GM23338 (cell line): ENCODE measurements at regions not wholly inside any gene's neighbourhood (a gene's known extent, or its start where the extent isn't known, plus 50 kb on each side); places are given as distances from the start of the nearest gene placed in this dataset.
A peak's percentile ranks its signal among the peaks of the same experiment; 100 is the strongest.

Experiments used
- ATAC-seq: fragments of 200-7000 bp; cut with Tn5 transposase; 3 replicates; pipeline ENCODE4 v1.9.1; 2020
- DNase-seq: peaks from one replicate; pipeline ENCODE4 v3.0.0-alpha.2; 2015; ENCODE audit warnings: low spot score
- H2AFZ ChIP-seq: fragments of 200-600 bp; sonication (generic); 2 replicates; pipeline ENCODE4 v1.8.0; 2016; ENCODE audit warnings: antibody characterized with exemption, mild to moderate bottlenecking, moderate library complexity
- H3F3A ChIP-seq: fragments of 200-600 bp; sonication (generic); replicated peaks from 2 replicates; pipeline ENCODE4 v1.8.0; 2017; ENCODE audit warnings: antibody characterized with exemption, mixed run types, low read depth
- H3K27ac ChIP-seq: fragments of 200-600 bp; sonication (generic); 2 replicates; pipeline ENCODE4 v1.6.1; 2016; ENCODE audit warnings: low read depth
- H3K27me3 ChIP-seq: fragments of 200-600 bp; sonication (generic); 2 replicates; pipeline ENCODE4 v1.8.0; 2016; ENCODE audit warnings: mild to moderate bottlenecking, mixed run types, moderate library complexity; ENCODE audit not compliant: insufficient read depth
- H3K36me3 ChIP-seq: fragments of 200-600 bp; sonication (generic); 2 replicates; pipeline ENCODE4 v1.8.0; 2016; ENCODE audit warnings: mild to moderate bottlenecking; ENCODE audit not compliant: insufficient read depth
- H3K4me1 ChIP-seq: fragments of 200-600 bp; sonication (generic); 2 replicates; pipeline ENCODE4 v1.8.0; 2016; ENCODE audit warnings: mild to moderate bottlenecking, moderate library complexity; ENCODE audit not compliant: insufficient read depth
- H3K4me2 ChIP-seq: fragments of 200-600 bp; sonication (generic); 2 replicates; pipeline ENCODE4 v1.7.1; 2017; ENCODE audit warnings: mixed run types
- H3K4me3 ChIP-seq: fragments of 200-600 bp; sonication (generic); 2 replicates; pipeline ENCODE4 v1.6.1; 2016; ENCODE audit warnings: mixed run types
- H3K79me2 ChIP-seq: fragments of 200-600 bp; sonication (generic); replicated peaks from 2 replicates; pipeline ENCODE4 v1.8.0; 2017; ENCODE audit warnings: mild to moderate bottlenecking; ENCODE audit not compliant: insufficient read depth
- H3K9me2 ChIP-seq: fragments of 200-600 bp; sonication (generic); 2 replicates; pipeline ENCODE4 v1.8.0; 2017; ENCODE audit not compliant: insufficient read depth
- H4K20me1 ChIP-seq: fragments of 200-600 bp; sonication (generic); replicated peaks from 2 replicates; pipeline ENCODE4 v1.8.0; 2017; ENCODE audit warnings: mild to moderate bottlenecking; ENCODE audit not compliant: insufficient read depth
- H3K27ac Mint-ChIP-seq: 2 replicates; pipeline ENCODE4 v1.8.0; 2020; ENCODE audit warnings: inconsistent platforms, mild to moderate bottlenecking, moderate library complexity, mixed read lengths
- H3K27me3 Mint-ChIP-seq: 3 replicates; pipeline ENCODE4 v1.8.0; 2022; ENCODE audit warnings: low read depth, mild to moderate bottlenecking, moderate library complexity, mixed read lengths, inconsistent platforms; ENCODE audit not compliant: insufficient read depth, poor library complexity
- H3K36me3 Mint-ChIP-seq: 3 replicates; pipeline ENCODE4 v1.8.0; 2021; ENCODE audit warnings: low read depth, mild to moderate bottlenecking, inconsistent platforms, moderate library complexity, mixed read lengths
- H3K4me1 Mint-ChIP-seq: 3 replicates; pipeline ENCODE4 v1.8.0; 2020; ENCODE audit warnings: mild to moderate bottlenecking, inconsistent platforms, mixed read lengths
- H3K4me3 Mint-ChIP-seq: 3 replicates; pipeline ENCODE4 v1.8.0; 2021; ENCODE audit warnings: moderate library complexity, mild to moderate bottlenecking, inconsistent platforms, mixed read lengths
- H3K9me3 Mint-ChIP-seq: 3 replicates; pipeline ENCODE4 v1.8.0; 2020; ENCODE audit warnings: moderate library complexity, mild to moderate bottlenecking, inconsistent platforms, mixed read lengths
- CREB1 ChIP-seq: fragments of 250-450 bp; sonication (Bioruptor Pico); IDR thresholded peaks from 2 replicates; pipeline ENCODE4 v1.5.0; 2020; ENCODE audit warnings: low read depth, mild to moderate bottlenecking, moderate library complexity
- CTCF ChIP-seq, 2 experiments: fragments of 200-600 bp in 1 of 2; sonication (generic) in 1 of 2; conservative IDR thresholded peaks; 2 replicates each; pipeline versions ENCODE4 v1.5.1 to v1.6.1; 2016 to 2017; ENCODE audit warnings: antibody characterized with exemption in 2 of 2, low read depth in 2 of 2, mild to moderate bottlenecking in 2 of 2, moderate library complexity in 1 of 2
- ETS1 ChIP-seq: IDR thresholded peaks from 2 replicates; pipeline ENCODE4 v1.6.1; 2016; ENCODE audit warnings: antibody characterized with exemption
- EZH2 ChIP-seq: fragments of 200-600 bp; sonication (generic); IDR thresholded peaks from one replicate; pipeline ENCODE4 v1.8.0; 2017; ENCODE audit warnings: antibody characterized with exemption, mild to moderate bottlenecking, low read depth; ENCODE audit not compliant: unreplicated experiment
- EZH2phosphoT487 ChIP-seq: fragments of 200-600 bp; sonication (generic); IDR thresholded peaks from one replicate; pipeline ENCODE4 v1.8.1; 2018; ENCODE audit warnings: antibody characterized with exemption; ENCODE audit not compliant: unreplicated experiment
- JUNB ChIP-seq: IDR thresholded peaks from one replicate; pipeline ENCODE4 v1.6.1; 2016; ENCODE audit warnings: antibody characterized with exemption; ENCODE audit not compliant: unreplicated experiment
- NANOG ChIP-seq: IDR thresholded peaks from 2 replicates; pipeline ENCODE4 v1.6.1; 2016; ENCODE audit warnings: antibody characterized with exemption, borderline replicate concordance
- POLR2AphosphoS5 ChIP-seq: IDR thresholded peaks from 2 replicates; pipeline ENCODE4 v1.6.1; 2016; ENCODE audit warnings: antibody characterized with exemption, low read depth
- STAT1 ChIP-seq: IDR thresholded peaks from one replicate; pipeline ENCODE4 v1.6.1; 2016; ENCODE audit warnings: antibody characterized with exemption; ENCODE audit not compliant: unreplicated experiment
- ZNF114 ChIP-seq: fragments of 250-450 bp; sonication (Bioruptor Pico); IDR thresholded peaks from 2 replicates; pipeline ENCODE4 v1.5.0; 2020; ENCODE audit warnings: mild to moderate bottlenecking, moderate library complexity
- ZNF331 ChIP-seq: fragments of 250-450 bp; sonication (Bioruptor Pico); IDR thresholded peaks from 2 replicates; pipeline ENCODE4 v1.5.0; 2020; ENCODE audit warnings: low read depth, mild to moderate bottlenecking, moderate library complexity
- TF ChIP-seq, protein P1 (sequence below): IDR thresholded peaks from one replicate; pipeline ENCODE4 v1.6.1; 2018; ENCODE audit warnings: antibody characterized with exemption; ENCODE audit not compliant: unreplicated experiment
- TF ChIP-seq, protein P2 (sequence below): fragments of 250-450 bp; sonication (Bioruptor Pico); IDR thresholded peaks from 2 replicates; pipeline ENCODE4 v1.5.0; 2020; ENCODE audit warnings: mild to moderate bottlenecking, moderate library complexity

DNA sequence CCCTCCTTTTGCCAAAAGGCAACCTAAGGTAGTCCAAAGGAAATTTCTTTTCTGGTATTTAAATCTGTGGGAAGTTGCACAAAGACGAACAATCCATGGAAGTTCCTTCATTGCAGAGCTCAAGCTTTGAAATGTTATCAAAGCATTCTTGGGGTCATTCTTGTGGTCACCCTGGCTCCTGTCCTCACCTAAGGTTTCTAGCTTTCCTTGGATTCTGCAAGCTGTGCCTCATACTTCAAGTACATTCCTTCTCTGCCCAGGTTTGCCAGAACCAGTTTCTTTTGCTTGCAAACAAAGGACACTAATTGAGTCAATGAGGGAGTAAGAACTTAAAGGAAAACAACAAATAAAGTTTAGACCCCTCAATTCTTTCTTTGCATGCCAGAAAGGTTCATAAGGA lies 329.8 kb upstream of the PDZRN3 start:
- Mint-ChIP-seq H3K27ac (peak overlapping the region; percentile 70; the same call in 1 of the 2 replicates), H3K4me1 (peaks cover 4% of the 10 kb centered on the region; the same call in 1 of the 3 replicates), H3K4me3 (no peak overlapping the region), H3K36me3 (no peaks in the 10 kb centered on the region), H3K9me3 (no peaks in the 10 kb centered on the region), H3K27me3 (no peaks in the 10 kb centered on the region)
- Histone ChIP-seq H3K27me3 (no peaks in the 10 kb centered on the region), H3K9me2 (no peaks in the 10 kb centered on the region; the same call in 1 of the 2 replicates), H3F3A (no peaks in the 10 kb centered on the region), H3K4me3 (no peak overlapping the region), H3K36me3 (no peaks in the 10 kb centered on the region), H4K20me1 (no peaks in the 10 kb centered on the region), H3K4me2 (no peak overlapping the region), H2AFZ (no peak overlapping the region), H3K79me2 (no peaks in the 10 kb centered on the region), H3K4me1 (no peaks in the 10 kb centered on the region), H3K27ac (no peak overlapping the region)
- TF ChIP-seq ETS1 (no peak), STAT1 (no peak), POLR2AphosphoS5 (no peak), JUNB (no peak), ZNF331 (CRISPR knock-in tag) (no peak), EZH2phosphoT487 (no peak), ZNF114 (CRISPR knock-in tag) (no peak), CTCF (conservative IDR thresholded peaks at IDR 0.05; ENCODE audit: low read depth in 2 of 2) (no peak), NANOG (no peak), CREB1 (CRISPR knock-in tag) (no peak), EZH2 (no peak)
- TF ChIP-seq, protein P1, sequence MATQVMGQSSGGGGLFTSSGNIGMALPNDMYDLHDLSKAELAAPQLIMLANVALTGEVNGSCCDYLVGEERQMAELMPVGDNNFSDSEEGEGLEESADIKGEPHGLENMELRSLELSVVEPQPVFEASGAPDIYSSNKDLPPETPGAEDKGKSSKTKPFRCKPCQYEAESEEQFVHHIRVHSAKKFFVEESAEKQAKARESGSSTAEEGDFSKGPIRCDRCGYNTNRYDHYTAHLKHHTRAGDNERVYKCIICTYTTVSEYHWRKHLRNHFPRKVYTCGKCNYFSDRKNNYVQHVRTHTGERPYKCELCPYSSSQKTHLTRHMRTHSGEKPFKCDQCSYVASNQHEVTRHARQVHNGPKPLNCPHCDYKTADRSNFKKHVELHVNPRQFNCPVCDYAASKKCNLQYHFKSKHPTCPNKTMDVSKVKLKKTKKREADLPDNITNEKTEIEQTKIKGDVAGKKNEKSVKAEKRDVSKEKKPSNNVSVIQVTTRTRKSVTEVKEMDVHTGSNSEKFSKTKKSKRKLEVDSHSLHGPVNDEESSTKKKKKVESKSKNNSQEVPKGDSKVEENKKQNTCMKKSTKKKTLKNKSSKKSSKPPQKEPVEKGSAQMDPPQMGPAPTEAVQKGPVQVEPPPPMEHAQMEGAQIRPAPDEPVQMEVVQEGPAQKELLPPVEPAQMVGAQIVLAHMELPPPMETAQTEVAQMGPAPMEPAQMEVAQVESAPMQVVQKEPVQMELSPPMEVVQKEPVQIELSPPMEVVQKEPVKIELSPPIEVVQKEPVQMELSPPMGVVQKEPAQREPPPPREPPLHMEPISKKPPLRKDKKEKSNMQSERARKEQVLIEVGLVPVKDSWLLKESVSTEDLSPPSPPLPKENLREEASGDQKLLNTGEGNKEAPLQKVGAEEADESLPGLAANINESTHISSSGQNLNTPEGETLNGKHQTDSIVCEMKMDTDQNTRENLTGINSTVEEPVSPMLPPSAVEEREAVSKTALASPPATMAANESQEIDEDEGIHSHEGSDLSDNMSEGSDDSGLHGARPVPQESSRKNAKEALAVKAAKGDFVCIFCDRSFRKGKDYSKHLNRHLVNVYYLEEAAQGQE, result no peak
- TF ChIP-seq, protein P2, sequence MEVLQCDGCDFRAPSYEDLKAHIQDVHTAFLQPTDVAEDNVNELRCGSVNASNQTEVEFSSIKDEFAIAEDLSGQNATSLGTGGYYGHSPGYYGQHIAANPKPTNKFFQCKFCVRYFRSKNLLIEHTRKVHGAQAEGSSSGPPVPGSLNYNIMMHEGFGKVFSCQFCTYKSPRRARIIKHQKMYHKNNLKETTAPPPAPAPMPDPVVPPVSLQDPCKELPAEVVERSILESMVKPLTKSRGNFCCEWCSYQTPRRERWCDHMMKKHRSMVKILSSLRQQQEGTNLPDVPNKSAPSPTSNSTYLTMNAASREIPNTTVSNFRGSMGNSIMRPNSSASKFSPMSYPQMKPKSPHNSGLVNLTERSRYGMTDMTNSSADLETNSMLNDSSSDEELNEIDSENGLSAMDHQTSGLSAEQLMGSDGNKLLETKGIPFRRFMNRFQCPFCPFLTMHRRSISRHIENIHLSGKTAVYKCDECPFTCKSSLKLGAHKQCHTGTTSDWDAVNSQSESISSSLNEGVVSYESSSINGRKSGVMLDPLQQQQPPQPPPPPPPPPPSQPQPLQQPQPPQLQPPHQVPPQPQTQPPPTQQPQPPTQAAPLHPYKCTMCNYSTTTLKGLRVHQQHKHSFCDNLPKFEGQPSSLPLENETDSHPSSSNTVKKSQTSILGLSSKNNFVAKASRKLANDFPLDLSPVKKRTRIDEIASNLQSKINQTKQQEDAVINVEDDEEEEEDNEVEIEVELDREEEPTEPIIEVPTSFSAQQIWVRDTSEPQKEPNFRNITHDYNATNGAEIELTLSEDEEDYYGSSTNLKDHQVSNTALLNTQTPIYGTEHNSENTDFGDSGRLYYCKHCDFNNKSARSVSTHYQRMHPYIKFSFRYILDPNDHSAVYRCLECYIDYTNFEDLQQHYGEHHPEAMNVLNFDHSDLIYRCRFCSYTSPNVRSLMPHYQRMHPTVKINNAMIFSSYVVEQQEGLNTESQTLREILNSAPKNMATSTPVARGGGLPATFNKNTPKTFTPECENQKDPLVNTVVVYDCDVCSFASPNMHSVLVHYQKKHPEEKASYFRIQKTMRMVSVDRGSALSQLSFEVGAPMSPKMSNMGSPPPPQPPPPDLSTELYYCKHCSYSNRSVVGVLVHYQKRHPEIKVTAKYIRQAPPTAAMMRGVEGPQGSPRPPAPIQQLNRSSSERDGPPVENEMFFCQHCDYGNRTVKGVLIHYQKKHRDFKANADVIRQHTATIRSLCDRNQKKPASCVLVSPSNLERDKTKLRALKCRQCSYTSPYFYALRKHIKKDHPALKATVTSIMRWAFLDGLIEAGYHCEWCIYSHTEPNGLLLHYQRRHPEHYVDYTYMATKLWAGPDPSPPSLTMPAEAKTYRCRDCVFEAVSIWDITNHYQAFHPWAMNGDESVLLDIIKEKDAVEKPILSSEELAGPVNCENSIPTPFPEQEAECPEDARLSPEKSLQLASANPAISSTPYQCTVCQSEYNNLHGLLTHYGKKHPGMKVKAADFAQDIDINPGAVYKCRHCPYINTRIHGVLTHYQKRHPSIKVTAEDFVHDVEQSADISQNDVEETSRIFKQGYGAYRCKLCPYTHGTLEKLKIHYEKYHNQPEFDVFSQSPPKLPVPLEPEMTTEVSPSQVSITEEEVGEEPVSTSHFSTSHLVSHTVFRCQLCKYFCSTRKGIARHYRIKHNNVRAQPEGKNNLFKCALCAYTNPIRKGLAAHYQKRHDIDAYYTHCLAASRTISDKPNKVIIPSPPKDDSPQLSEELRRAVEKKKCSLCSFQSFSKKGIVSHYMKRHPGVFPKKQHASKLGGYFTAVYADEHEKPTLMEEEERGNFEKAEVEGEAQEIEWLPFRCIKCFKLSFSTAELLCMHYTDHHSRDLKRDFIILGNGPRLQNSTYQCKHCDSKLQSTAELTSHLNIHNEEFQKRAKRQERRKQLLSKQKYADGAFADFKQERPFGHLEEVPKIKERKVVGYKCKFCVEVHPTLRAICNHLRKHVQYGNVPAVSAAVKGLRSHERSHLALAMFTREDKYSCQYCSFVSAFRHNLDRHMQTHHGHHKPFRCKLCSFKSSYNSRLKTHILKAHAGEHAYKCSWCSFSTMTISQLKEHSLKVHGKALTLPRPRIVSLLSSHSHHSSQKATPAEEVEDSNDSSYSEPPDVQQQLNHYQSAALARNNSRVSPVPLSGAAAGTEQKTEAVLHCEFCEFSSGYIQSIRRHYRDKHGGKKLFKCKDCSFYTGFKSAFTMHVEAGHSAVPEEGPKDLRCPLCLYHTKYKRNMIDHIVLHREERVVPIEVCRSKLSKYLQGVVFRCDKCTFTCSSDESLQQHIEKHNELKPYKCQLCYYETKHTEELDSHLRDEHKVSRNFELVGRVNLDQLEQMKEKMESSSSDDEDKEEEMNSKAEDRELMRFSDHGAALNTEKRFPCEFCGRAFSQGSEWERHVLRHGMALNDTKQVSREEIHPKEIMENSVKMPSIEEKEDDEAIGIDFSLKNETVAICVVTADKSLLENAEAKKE (CRISPR knock-in tag), result no peak; the same call in 1 of the 2 replicates
- DNase-seq (peak; percentile 34), ATAC-seq (peak; percentile 44)
